RPMI7951 (cell line): ENCODE measurements at regions not wholly inside any gene's neighbourhood (a gene's known extent, or its start where the extent isn't known, plus 50 kb on each side); places are given as distances from the start of the nearest gene placed in this dataset.

ENCODE experiments used
- DNase-seq: peaks from one replicate; pipeline ENCODE4 v3.0.0-alpha.2; 2012; ENCODE audit warnings: low read depth

DNA sequence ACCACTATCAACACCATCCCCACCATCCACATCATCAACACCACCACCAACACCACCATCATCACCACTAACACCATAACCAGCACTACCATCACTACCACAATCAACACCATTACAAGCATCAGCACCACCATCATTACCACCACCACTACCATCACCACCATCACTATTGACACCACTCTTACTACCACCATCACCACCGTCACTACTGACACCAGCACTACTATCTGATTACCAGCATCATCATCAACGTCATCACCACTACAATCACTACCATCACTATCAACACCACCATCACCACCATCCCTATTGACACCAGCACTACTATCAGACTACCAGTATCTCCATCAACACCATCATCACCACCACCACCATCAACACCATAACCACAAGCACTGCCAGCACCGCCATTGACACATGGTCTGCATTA, 106.1 kb upstream of the RUNX3 start:
- DNase-seq, result no peak

DNA sequence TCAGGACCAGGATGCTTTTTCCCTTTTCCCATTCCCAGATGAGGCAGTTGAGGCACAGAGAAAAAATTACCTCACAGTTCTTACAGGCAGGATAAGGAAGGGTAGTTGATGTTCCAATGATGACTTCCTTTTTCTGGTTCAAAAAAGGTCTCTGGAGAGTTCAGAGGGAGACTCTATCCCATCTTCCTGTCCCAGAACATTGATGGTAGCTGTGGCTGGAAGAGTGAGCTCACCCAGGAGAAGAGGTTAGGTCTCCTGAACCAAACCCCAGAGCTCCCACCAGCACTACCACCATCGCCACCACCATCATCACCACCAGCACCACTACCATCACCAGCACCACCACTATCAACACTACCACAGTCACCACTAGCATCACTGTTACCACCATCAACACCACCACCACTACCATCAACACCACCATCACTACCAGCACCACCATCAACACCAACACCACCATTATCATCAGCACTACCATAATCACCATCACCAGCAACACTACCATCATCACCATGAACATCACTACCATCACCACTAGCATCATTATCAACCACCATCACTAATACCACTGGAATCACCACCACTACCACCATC, 105.5 kb upstream of the RUNX3 start:
- no peak for DNase-seq

DNA sequence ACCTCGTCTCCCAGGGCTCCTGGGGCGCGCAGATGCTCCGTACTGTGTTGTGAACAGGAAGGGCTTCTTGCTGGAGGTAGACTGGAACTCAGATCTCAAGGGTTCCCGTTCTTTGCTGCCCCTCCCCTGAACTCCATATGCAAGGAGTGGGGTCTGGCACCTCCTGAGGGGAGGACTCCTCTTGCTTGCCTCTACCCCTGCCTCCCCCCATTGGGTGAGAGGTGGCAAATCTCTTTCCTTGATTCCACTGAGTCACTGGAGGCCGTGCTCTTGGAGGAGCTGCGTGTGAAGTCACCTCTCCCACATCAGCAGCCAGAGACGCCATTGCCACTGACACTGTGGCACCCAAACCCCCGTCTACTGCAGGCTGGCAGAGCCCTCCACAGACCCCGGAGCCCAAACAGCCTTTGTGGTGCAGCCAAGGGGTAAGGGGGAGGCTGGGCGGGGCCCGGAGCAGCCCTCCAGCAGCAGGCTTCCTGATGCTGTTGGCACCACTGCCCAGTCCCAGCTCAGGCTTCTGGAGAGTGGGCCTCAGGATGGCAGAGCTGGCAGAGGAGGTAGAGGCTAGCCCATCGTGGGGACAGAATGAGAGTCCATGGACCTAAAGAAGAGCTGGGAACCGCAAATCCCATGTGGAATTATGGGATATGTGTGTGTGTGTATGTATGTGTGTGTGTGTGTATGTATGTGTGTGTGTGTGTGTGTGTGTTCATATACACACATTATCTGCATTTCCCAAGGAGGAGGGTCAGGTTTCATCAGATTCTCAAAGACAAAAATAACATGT, 104.9 kb upstream of the RUNX3 start:
- no peak for DNase-seq

DNA sequence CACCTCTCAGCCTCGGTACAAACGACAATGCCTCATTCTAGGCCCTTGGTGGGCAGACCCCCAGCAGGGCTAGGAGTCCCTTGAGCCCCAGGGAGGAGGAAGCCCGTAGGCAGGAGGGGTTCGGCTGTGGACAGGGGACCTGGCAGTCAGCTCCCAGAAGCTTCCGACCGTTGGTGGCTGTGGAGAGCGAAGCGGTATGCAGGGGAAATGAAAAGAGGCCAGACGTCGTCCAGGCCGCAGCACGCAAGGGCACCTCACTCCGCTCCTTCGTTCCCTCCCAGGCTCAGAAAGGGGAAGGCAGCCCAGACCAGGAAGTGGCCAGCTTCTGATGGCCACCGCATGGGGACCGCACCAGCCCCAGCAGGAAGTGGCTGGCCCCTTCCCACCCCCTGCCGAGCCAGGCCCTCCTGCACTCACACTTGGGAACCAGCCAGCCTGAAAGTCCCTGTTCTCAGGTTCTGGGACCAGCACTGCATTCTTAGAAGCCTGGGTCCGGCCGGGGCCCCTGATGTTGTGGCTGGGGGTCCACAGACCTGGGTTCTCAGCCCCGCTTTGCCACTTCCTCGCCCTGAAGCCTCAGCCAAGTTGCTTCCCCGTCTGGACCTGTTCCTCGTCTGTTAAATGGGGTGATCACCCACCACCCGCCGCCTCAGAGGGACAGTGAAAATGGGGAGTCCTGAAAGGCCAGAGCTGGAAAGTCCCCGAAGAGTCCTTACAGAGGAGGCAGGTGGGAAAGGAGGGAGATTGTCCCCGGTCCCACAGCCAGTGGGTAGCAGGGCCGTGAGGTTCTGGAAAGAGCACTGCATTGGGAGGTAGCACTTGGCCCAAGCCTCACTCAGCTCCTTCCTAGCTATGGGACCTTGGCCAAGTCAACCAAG, 104.0 kb upstream of the RUNX3 start:
- DNase-seq, result no peak

DNA sequence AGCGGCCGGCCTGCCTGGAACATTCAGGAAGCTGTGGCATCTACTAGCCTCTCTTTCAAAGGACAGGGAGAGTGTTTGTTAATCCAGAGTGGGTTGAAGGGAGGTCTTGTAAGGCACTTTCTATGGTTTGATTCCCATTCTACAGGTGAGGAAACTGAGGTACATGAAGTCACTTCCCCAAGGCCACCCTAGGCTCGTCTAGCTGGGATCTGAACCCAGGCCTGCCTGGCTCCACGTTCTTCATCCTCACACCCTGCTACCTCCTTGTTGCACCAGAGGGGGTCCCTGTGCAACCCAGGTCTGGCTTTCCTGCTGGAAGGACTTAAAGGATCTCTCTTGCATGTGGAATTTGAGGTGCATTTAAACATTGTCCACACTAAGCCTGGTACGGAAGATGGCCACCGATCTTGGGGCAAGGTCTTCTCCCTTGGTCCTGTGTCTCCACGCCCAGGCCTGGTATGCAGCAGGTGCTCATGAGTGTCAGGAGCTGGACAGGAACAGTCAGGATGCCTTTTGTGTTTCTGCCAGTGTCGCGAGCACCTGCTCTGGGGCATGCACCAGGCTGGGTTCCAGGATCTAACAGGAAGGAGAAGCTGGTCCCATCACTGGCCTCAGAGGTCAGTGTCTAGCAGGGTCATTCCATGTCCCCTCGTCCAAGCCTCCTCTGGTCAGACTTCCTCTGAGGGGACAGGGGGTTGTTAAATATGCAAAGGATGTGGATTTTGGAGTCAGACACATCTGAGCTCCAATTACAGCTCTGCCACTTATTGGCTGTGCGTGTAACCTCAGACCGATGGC, 103.2 kb upstream of the RUNX3 start:
- DNase-seq, result no peak

DNA sequence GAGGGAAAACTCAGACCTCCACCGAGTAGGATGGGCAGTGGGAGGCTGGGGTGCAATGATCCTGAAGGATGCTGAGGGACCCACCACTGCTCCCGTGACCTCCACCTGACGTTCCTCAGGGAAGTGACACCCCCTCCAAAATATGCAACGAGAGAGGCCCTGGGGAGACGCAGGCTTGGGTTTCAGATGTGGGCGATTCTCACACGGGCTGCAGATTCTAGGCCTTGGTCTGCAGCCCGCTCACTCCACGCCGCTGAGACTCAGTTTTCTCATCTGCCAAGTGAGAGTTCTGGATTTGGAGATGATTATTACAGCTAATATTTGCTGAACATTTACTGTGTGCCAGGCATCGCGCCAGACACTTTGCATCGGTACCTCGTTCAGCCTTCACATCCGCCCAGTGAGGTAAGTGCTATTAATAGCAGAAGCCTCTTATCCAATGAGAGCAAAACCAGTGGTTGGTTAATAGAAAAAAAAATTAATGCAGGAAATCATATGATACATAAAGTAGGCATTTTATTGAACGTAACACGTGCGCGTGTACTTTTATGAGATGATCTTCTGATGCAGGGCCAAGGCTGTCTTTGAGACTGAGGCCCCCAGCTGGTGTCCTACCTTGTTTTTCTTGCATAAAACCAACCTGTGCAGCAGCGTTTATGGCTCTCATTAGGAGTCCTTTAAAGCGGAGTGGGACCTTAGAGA, 102.0 kb upstream of the RUNX3 start:
- no peak for DNase-seq

DNA sequence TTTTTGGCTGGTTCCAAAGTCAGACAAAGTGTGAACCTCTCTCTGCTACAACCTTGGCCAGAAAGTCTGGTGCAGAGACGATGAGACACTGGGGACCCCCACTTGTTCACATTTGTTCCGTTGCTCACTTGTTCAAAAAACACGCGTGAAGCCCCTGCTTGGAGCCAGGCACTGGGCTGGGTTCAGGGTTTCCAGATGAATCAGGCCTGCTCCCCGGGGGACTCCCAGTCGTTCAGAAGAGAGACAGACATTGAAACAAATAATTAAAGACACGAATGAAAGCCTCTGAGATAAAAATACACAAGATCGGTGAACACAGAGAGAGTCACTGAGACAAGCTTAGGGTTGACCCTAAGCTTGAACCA, 101.5 kb upstream of the RUNX3 start:
- no peak for DNase-seq

DNA sequence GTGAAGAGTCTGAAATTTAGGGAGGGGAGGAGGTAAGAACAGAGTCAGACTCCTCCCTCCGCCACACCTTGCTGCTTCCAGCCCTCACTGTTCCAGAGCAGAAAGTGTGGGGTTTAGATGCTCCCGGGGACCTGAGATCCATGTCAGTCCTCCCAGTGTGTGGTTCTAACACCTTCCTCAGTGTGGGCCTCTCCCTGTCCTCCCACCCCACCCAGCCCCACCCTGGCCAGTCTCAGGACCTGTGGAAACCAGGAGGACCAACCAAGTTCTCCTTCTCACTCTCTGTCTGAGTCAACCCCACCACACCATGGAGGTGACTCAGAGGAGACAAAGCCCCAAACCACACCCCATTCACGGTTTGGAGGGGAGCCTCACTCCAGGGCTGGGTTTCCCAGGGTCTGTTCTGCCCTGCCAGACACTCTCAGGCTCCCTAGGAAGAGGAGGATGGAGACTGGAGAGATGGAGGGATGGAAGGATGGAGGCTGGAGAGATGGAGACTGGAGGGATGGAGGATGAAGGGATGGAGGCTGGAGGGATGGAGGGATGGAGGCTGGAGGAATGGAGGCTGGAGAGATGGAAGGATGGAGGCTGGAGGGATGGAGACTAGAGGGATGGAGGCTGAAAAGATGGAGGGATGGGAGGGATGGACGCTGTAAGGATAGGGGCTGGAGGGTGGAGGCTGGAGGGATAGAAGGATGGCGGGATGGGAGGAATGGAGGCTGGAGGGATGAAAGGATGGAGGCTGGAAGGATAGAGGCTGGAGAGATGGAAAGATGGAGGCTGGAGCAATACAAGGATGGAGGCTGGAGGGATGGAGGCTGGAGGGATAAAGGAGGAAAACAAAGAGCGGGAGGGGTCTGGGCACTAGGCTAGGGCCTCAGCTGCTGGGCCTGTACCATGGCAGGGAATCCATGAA, 100.9 kb upstream of the RUNX3 start:
- DNase-seq, result peak; percentile 64

DNA sequence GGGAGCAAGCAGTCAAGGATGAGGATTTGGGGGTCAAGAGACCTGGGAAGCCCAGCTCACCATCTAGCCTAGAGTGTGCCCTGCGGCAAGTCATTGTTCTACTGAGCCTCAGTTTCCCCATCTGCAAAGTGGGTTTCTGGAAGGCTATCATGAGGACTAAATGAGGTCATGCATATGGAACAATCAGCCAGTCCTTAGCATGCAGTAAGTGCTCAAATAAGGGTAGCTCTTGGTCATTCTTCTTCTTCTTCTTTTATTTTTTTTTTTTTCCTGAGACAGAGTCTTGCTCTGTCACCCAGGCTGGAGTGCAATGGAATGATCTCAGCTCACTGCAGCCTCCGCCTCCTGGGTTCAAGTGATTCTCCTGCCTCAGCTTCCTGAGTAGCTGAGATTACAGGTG, 99.9 kb upstream of the RUNX3 start:
- DNase-seq, result no peak

DNA sequence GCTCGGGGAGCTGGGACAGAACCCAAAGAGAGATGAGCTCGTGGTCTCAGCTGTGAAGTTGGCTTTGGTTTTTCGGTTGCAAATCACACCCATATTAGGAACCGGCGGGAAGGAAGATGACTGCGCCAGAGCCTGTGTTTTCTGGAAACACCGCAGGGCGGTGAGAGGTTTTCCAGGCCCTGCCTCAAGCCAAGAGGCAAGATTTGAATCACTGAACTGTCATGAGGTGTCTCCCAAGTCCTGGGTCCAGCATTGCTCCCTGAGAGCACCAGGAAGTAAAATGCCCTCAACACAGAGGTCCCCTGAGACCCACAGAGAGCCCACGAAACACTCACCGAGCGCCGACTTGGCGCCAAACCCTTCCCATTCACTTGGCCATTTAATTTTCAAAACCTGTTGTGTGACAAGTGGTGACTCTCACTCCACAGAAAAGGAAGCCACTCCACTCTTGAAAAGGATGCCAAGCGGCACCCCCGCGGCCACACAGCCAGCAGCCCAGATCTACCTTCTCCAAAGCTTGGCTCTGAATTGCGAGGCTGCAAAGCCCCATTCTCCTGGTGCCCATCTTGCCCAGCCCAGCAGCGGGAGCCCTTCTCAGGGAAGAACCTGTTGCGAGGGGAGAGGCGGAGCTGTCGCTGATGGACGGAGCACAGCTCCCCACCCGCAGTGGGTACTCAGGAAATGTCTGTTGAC, 99.0 kb upstream of the RUNX3 start:
- DNase-seq, result no peak

DNA sequence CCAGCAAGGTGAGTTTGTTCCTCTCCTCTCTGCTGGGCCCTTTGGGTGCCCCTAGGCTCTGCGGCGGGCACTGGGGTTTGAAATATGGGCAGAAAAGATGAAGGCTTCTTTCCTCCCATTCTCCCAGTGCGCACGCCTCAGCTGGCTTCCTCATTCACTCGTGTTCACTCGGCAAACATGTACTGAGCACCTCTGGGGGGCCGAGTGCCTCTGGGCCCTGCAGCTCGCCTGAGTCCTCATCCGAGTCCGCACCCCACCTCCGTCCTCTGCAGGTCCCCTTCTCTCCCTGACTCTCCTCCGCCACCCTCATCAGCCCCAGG, 98.5 kb upstream of the RUNX3 start:
- DNase-seq, result no peak

DNA sequence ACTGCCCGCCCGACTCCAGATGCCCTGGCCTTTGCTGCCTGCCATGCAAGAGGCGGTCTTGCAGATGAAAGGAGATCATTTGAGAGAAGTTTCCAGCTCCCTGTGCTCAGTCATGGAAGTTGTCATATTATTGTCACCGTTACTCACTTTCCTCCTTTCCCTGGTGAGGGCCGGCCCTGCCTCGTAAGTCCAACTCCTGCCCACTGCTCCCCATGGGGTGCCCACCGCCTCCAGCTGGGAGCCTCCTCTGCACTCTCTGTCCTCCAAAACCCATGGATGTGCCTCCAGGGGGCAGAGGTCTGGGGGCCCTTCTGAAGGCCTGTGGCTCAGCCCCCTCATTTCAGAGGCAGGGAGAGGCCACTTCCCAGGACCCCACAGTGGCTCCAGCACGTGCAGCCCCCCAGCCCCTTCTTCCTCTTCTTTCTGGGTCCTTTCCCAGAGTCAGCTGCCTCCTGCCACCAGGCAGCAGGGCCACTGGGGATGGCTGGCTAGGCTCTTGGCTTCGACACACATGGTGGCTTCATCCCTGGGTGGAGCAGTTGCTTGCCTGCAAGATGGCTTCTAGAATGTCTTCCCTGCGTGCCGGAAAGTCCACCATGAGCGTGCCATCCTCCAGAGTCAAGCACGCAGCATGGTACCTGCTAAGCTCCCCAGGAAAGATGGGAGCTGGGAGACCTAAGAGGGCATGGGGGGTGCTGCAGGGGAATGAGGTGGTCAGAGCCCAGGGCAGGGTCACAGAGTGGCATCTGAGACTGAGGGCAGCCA, 97.9 kb upstream of the RUNX3 start:
- DNase-seq, result no peak

DNA sequence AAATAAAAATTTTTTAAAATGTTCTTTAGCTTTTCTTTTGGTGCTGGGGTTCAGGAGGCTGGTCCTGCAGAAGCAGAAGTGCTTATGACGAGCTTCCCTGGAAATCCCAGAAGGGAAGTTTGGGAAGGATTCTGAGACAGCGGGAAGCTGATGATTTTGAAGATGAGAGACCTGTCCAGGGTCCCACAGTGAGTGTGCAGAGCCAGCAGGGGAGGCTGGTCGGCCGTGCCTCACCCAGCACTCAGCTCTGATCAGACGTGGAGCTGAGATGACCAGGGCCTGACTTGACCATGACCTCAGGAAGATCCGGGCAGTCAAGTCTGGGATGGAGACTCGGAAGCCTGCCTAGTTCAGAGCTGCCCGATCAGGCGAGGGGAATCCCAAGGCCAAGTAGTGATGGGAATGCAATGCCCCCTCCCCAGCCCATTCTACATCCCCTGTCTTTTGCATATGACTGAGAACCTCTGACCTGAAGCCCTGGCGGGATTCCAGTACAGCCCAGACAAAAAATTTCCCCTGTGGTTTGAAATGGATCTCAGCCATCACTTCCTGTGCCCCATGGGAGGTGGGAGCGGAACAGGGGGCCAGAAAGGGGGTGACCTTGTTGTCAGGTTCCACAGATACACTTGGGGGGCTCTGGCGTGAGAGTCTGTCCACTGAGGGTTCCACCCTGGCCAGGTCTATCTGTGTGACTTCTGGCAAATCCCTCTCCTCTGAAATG, 96.8 kb upstream of the RUNX3 start:
- peak; percentile 42 for DNase-seq

DNA sequence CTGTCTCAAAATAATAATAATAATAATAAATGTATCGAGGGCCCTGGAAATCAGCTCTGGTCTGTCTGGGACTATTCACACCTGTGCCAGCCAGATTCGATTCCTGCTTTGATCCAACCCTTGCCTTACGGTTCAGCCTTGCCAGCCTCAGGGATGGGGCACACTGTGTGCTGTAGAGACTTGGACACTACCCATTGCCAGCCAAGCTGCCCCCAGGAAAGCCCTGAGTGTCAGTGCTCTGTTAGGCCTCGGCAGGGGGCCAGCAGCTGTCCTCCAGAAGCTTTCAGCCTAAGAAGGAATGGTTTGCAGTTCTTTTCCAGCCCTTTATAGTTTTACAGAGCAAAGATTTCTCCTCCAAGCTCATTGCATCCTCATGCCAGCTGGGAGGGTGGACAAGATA, 96.2 kb upstream of the RUNX3 start:
- no peak for DNase-seq

DNA sequence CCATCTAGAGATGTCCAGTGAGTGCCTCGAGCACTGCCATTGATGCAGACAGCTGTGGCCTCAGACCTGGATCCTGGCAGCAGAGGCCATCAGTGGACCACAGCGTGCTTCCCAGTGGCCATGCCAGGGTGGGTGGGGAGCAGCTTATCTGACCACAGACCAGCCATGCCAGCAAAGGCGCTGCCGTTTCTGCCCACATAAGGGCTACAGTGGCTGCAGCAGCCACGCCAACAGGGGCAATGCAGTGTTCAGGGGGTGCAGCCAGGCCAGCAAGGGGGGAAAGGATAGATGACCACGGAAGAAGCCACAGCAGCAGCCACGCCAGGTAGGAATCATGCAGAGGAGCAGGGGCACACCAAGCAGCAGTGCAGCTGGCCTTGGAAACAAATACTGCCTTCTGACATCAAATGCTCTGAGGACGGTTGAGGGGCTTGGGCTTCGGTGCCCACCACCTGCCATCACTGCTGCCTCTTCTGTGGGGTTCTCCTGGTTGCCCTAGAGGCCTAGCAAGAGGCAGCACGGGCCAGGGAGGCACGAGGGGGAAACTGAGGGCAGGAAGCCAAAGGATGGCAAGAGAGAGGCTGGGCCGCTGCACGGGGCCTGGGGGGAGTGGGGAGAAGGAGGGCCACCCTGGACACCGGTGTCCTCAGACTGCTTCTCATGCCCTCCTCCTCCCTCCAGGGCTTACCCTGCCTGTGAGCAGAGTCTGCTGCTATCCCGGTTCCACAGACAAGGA, 94.7 kb upstream of the RUNX3 start:
- no peak for DNase-seq

DNA sequence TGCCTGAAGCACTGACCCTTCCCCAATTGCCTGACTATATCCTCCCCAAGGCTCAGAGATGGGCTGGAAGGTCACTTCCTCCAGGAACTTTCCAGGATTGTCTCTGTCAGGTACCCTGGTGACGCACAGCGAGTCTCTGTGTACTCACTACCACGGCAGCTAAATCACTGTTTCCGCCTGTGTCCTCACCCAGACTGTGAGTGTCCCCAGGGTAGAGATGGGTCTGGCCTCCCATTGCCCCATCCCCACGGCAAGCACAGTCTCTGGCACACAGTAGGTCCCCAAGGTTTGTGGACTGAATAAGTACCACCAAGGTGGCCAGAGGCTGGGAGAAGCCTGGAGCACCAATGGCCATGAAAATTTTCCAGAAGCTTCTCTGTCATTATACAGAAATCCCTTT, 93.8 kb upstream of the RUNX3 start:
- no peak for DNase-seq

DNA sequence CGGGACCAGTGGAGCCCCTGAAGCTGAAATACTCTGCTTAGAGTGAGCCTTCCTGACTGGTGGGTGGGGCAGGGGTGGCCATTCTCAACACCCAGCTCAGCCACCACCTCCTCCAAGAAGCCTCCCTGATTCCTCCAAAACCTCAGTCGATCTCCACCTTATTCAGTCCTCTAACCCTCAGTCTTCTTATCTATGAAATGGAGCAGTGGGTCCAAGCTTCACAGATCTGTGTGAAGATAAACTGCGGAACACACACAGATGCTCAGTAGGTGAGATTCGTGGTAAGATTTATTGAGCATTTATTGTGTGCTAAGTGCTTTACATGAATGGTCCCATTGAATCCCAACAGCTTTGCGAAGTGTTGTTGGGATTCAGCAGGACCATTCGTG, 93.1 kb upstream of the RUNX3 start:
- no peak for DNase-seq
